HG02981 (cell line): ENCODE measurements at regions not wholly inside any gene's neighbourhood (a gene's known extent, or its start where the extent isn't known, plus 50 kb on each side); places are given as distances from the start of the nearest gene placed in this dataset.

ENCODE experiments used
- ATAC-seq: cut with Tn5 transposase; IDR thresholded peaks from one replicate; pipeline ENCODE4 v1.9.1; 2021; ENCODE audit warnings: mild to moderate bottlenecking, moderate library complexity; ENCODE audit not compliant: unreplicated experiment

- ATAC-seq, result no peak
Measured at GRCh38 chr10:43885842-43886241, 237.2 kb upstream of the ZNF32 start.

- ATAC-seq, result no peak
Measured at GRCh38 chr10:43885252-43885651, 236.6 kb upstream of the ZNF32 start.

GRCh38 chr10:43884501-43885105 is 235.9 kb upstream of the ZNF32 start:
- no peak for ATAC-seq

- no peak for ATAC-seq
Measured at GRCh38 chr10:43882711-43883110, 234.0 kb upstream of the ZNF32 start.

- no peak for ATAC-seq
Measured at GRCh38 chr10:43881657-43882056, 233.0 kb upstream of the ZNF32 start.

- no peak for ATAC-seq
Measured at GRCh38 chr10:43880160-43880559, 231.5 kb upstream of the ZNF32 start.

GRCh38 chr10:43879742-43880141 is 231.1 kb upstream of the ZNF32 start:
- ATAC-seq, result no peak

GRCh38 chr10:43879162-43879561 is 230.5 kb upstream of the ZNF32 start:
- ATAC-seq, result no peak

- ATAC-seq, result no peak
Measured at GRCh38 chr10:43878386-43878785, 229.7 kb upstream of the ZNF32 start.

- ATAC-seq, result no peak
Measured at GRCh38 chr10:43876976-43877375, 228.3 kb upstream of the ZNF32 start.

GRCh38 chr10:43874984-43875383 is 226.3 kb upstream of the ZNF32 start:
- ATAC-seq, result no peak

GRCh38 chr10:43873717-43874116 is 225.0 kb upstream of the ZNF32 start:
- ATAC-seq, result no peak

GRCh38 chr10:43872644-43873043 is 224.0 kb upstream of the ZNF32 start:
- no peak for ATAC-seq

- ATAC-seq, result no peak
Measured at GRCh38 chr10:43871545-43871944, 222.9 kb upstream of the ZNF32 start.

GRCh38 chr10:43870968-43871439 is 222.3 kb upstream of the ZNF32 start:
- ATAC-seq, result no peak

- no peak for ATAC-seq
Measured at GRCh38 chr10:43869669-43870322, 221.1 kb upstream of the ZNF32 start.

GRCh38 chr10:43868952-43869351 is 220.3 kb upstream of the ZNF32 start:
- no peak for ATAC-seq

GRCh38 chr10:43867667-43868565 is 219.2 kb upstream of the ZNF32 start:
- no peak for ATAC-seq

GRCh38 chr10:43867113-43867512 is 218.4 kb upstream of the ZNF32 start:
- ATAC-seq, result no peak

GRCh38 chr10:43866712-43867111 is 218.0 kb upstream of the ZNF32 start:
- ATAC-seq, result no peak

- no peak for ATAC-seq
Measured at GRCh38 chr10:43865265-43866135, 216.8 kb upstream of the ZNF32 start.
